HCT116 (cell line): ENCODE measurements at regions not wholly inside any gene's neighbourhood (a gene's known extent, or its start where the extent isn't known, plus 50 kb on each side); places are given as distances from the start of the nearest gene placed in this dataset.

Source experiments
- ATAC-seq: fragments of 200-7000 bp; cut with Tn5 transposase; 2 replicates; pipeline ENCODE4 v1.9.1; 2020; ENCODE audit warnings: mild to moderate bottlenecking, moderate library complexity
- BruUV-seq: library from RNA; stranded (reverse); fragments of 400-500 nt; replicated peaks from 2 replicates; lab custom pipeline; 2021; lab: Mats Ljungman, UMichigan
- CTCF ChIA-PET: fragments of 300-600 bp; sonication (Branson Sonifier 250); formaldehyde crosslinking; loops from one replicate; lab custom pipeline; 2021; ENCODE audit warnings: antibody characterized with exemption; lab: Charles Lee
- POLR2A ChIA-PET: fragments of 300-600, 350-600 bp; sonication (Branson Sonifier 250); formaldehyde crosslinking; loops from one replicate; lab custom pipeline; 2021; ENCODE audit warnings: antibody characterized with exemption; lab: Charles Lee
- RAD21 ChIA-PET, 2 experiments: fragments of 300-600 bp; sonication (Branson Sonifier 250); formaldehyde crosslinking; loops; one replicate each; lab custom pipeline; 2023; ENCODE audit warnings: low total read pairs in 2 of 2; ENCODE audit not compliant: uncharacterized antibody in 2 of 2, unreplicated experiment in 2 of 2, low non-redundant PET in 1 of 2; lab: Charles Lee
- DNase-seq: peaks from one replicate; pipeline ENCODE4 v3.0.0-alpha.2; 2010; ENCODE audit warnings: low read depth, low spot score
- H2AFZ ChIP-seq: fragments of 200-600 bp; shearing (Covaris generic), sonication (generic); 2 replicates; pipeline ENCODE4 v1.6.1; 2017; ENCODE audit warnings: low read depth, mixed run types, mixed read lengths, antibody characterized with exemption, low read length; ENCODE audit not compliant: poor library complexity, severe bottlenecking
- H3K27ac ChIP-seq: 2 replicates; pipeline ENCODE4 v1.5.1; 2012; ENCODE audit warnings: low read depth, low read length
- H3K27me3 ChIP-seq: fragments of 200-600 bp; sonication (generic); 2 replicates; pipeline ENCODE4 v1.6.1; 2016; ENCODE audit warnings: mixed run types, low read length, mixed read lengths; ENCODE audit not compliant: insufficient read depth
- H3K36me3 ChIP-seq, 2 experiments: fragments of 200-500 bp in 1 of 2; fragments of 200-600 bp in 1 of 2; sonication (Bioruptor generic) in 1 of 2; sonication (generic) in 1 of 2; 2 replicates each; pipeline versions ENCODE4 v1.5.1 to v1.6.1; 2014 to 2016; ENCODE audit warnings: low read length in 2 of 2, inconsistent platforms in 1 of 2, mixed read lengths in 1 of 2, mixed run types in 1 of 2; ENCODE audit not compliant: insufficient read depth in 2 of 2, control insufficient read depth in 1 of 2
- H3K4me1 ChIP-seq, 2 experiments: fragments of 200-600 bp in 1 of 2; sonication (generic) in 1 of 2; 2 replicates each; pipeline versions ENCODE4 v1.5.1 to v1.6.1; 2012 to 2017; ENCODE audit warnings: low read length in 2 of 2, inconsistent platforms in 1 of 2, mild to moderate bottlenecking in 1 of 2, mixed read lengths in 1 of 2, mixed run types in 1 of 2, moderate library complexity in 1 of 2; ENCODE audit not compliant: insufficient read depth in 2 of 2, control insufficient read depth in 1 of 2
- H3K4me2 ChIP-seq: fragments of 200-600 bp; sonication (generic); 2 replicates; pipeline ENCODE4 v1.6.1; 2017; ENCODE audit warnings: mixed run types, low read length, mixed read lengths
- H3K4me3 ChIP-seq, 2 experiments: fragments of 200-600 bp in 1 of 2; sonication (generic) in 1 of 2; replicated peaks in 1 of 2; 2 replicates each; pipeline ENCODE4 v1.5.1; 2011 to 2016; ENCODE audit warnings: low read length in 2 of 2, control low read depth in 1 of 2, low read depth in 1 of 2, mild to moderate bottlenecking in 1 of 2, mixed read lengths in 1 of 2, mixed run types in 1 of 2
- H3K79me2 ChIP-seq: fragments of 200-600 bp; sonication (generic); 2 replicates; pipeline ENCODE4 v1.6.1; 2017; ENCODE audit warnings: mild to moderate bottlenecking, mixed run types, low read length, moderate library complexity, mixed read lengths; ENCODE audit not compliant: insufficient read depth
- H3K9ac ChIP-seq: fragments of 200-600 bp; sonication (generic); 2 replicates; pipeline ENCODE4 v1.6.1; 2016; ENCODE audit warnings: low read length, mixed read lengths
- H3K9me2 ChIP-seq: fragments of 200-600 bp; sonication (generic), shearing (Covaris generic); 2 replicates; pipeline ENCODE4 v1.6.1; 2017; ENCODE audit warnings: mixed run types, mild to moderate bottlenecking, moderate library complexity; ENCODE audit not compliant: insufficient read depth
- H3K9me3 ChIP-seq, 2 experiments: fragments of 200-500 bp in 1 of 2; fragments of 200-600 bp in 1 of 2; sonication (Bioruptor generic) in 1 of 2; sonication (generic) in 1 of 2; 2 replicates each; pipeline ENCODE4 v1.6.1; 2014 to 2017; ENCODE audit warnings: low read length in 2 of 2, mixed read lengths in 2 of 2, inconsistent platforms in 1 of 2, low read depth in 1 of 2, mild to moderate bottlenecking in 1 of 2, mixed run types in 1 of 2, moderate library complexity in 1 of 2; ENCODE audit not compliant: control insufficient read depth in 1 of 2, insufficient read depth in 1 of 2
- H4K20me1 ChIP-seq: fragments of 200-600 bp; sonication (generic), shearing (Covaris generic); 2 replicates; pipeline ENCODE4 v1.6.1; 2017; ENCODE audit warnings: mixed run types, mild to moderate bottlenecking, moderate library complexity; ENCODE audit not compliant: insufficient read depth
- ATF3 ChIP-seq: IDR thresholded peaks from 2 replicates; pipeline ENCODE4 v1.6.1; 2012
- CBX3 ChIP-seq: IDR thresholded peaks from 2 replicates; pipeline ENCODE4 v1.6.1; 2012; ENCODE audit warnings: low read depth
- CTCF ChIP-seq, 3 experiments: fragments of 200-600 bp in 1 of 3; sonication (generic) in 1 of 3; IDR thresholded peaks in 2 of 3; conservative IDR thresholded peaks in 1 of 3; 2 replicates each; pipeline ENCODE4 v1.5.1; 2012 to 2017; ENCODE audit warnings: low read depth in 2 of 3, low read length in 2 of 3, antibody characterized with exemption in 1 of 3, borderline replicate concordance in 1 of 3, control low read depth in 1 of 3, mild to moderate bottlenecking in 1 of 3, mixed read lengths in 1 of 3, mixed run types in 1 of 3, moderate library complexity in 1 of 3; ENCODE audit not compliant: insufficient read depth in 1 of 3
- EZH2 ChIP-seq: fragments of 200-600 bp; sonication (generic); IDR thresholded peaks from 2 replicates; pipeline ENCODE4 v1.6.1; 2017; ENCODE audit warnings: antibody characterized with exemption, mixed run types
- FOSL1 ChIP-seq: IDR thresholded peaks from 2 replicates; pipeline ENCODE4 v1.6.1; 2012; ENCODE audit warnings: low read depth
- JUND ChIP-seq: IDR thresholded peaks from 2 replicates; pipeline ENCODE4 v1.6.1; 2012
- MAX ChIP-seq: IDR thresholded peaks from 2 replicates; pipeline ENCODE4 v1.6.1; 2012
- POLR2A ChIP-seq: IDR thresholded peaks from 2 replicates; pipeline ENCODE4 v1.7.0; 2011; ENCODE audit warnings: borderline replicate concordance; ENCODE audit not compliant: insufficient read depth, insufficient read length; ENCODE audit errors: extremely low read depth
- POLR2AphosphoS5 ChIP-seq: IDR thresholded peaks from 2 replicates; pipeline ENCODE4 v1.6.1; 2011; ENCODE audit warnings: mild to moderate bottlenecking, low read depth, low read length, moderate library complexity
- RAD21 ChIP-seq: IDR thresholded peaks from 2 replicates; pipeline ENCODE4 v1.6.1; 2012; ENCODE audit warnings: low read depth, mild to moderate bottlenecking
- SRF ChIP-seq: IDR thresholded peaks from 2 replicates; pipeline ENCODE4 v1.6.1; 2012; ENCODE audit warnings: low read depth
- TCF7L2 ChIP-seq: IDR thresholded peaks from 2 replicates; pipeline ENCODE4 v1.7.0; 2011; ENCODE audit warnings: borderline replicate concordance, inconsistent platforms; ENCODE audit not compliant: insufficient read depth, insufficient read length; ENCODE audit errors: extremely low read depth
- YY1 ChIP-seq: IDR thresholded peaks from 2 replicates; pipeline ENCODE4 v1.6.1; 2011; ENCODE audit warnings: low read length, low read depth, moderate library complexity, mild to moderate bottlenecking; ENCODE audit not compliant: insufficient replicate concordance; ENCODE audit errors: extremely low read depth
- ZNF274 ChIP-seq: fragments of 200-500 bp; sonication (Bioruptor generic); IDR thresholded peaks from 2 replicates; pipeline ENCODE4 v1.6.1; 2014; ENCODE audit warnings: mild to moderate bottlenecking, low read depth, low read length, inconsistent platforms
- intact Hi-C: fragments of 100-400 bp; cut with micrococcal nuclease; formaldehyde crosslinking; loops from 2 replicates; pipeline ENCODE4 v1.10.0; 2022

DNA sequence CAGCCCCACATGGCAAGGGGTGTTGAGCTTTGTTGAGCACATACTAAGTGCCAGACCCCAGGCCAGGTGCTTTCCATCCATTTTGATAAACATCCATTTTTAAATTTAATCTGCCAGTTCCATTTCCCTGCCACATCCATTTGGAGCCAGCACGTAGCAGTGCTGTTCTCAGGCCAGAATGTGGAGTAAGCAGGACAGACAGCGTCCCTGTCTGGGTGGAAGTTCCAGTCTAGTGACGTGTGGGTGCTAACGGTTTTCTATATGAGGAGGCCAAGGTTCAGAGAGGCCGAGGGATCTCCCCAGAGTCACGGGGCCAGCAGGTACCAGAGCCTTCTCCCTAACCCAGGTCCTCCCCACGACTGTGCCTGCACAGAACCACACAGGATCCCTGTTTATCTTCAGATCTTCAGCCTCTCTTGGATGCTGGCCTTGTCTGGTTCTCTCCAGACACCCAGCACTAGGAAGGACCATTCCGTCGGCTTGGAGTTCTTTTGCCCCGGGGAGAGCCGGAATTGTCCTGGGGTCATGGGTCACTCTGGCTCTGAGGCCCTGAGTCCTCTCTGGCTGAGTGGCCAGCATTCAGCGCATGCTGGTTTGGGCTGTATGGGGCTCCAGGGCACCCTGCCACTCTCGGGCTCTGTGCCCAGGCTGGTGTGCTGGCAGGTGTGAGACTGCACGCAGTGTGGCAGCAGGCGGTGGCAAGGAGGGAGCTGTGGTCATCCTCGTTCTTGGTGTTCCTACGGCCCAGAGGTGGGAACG is 63.6 kb upstream of the PPARA start:
- no TSS peak for BruUV-seq

More for the DNA sequence above, 63.6 kb upstream of the PPARA start:
- H3K27ac ChIP-seq = peak overlapping the region; percentile 100
- intact Hi-C loops = no loop called here
- H3K9ac ChIP-seq = peak overlapping the region; percentile 99
- TF ChIP-seq POLR2A (no peak), CTCF (IDR thresholded peaks at IDR 0.05 in 2 of 3, conservative IDR thresholded peaks at IDR 0.05 in 1 of 3; ENCODE audit: borderline replicate concordance in 1 of 3, insufficient read depth in 1 of 3, low read depth in 2 of 3, low read length in 2 of 3) (no peak), SRF (no peak), ZNF274 (no peak), POLR2AphosphoS5 (no peak), RAD21 (no peak), YY1 (no peak), FOSL1 (no peak), JUND (no peak), CBX3 (no peak), ATF3 (no peak), MAX (no peak), TCF7L2 (no peak), EZH2 (no peak)
- no peak overlapping the region for H2AFZ ChIP-seq
- H3K4me2 ChIP-seq = peak overlapping the region; percentile 99
- no peak for ATAC-seq
- POLR2A ChIA-PET = interaction anchor here (1.2 kb wide), 1 partner anchor 73 kb away, joined by 3 read pairs; no protein-coding TSS in a partner anchor
- H3K79me2 ChIP-seq = peaks cover 100% of the 10 kb centered on the region
- DNase-seq = no peak
- H3K4me1 ChIP-seq = peaks cover 42 to 68% of the 10 kb centered on the region in 2 experiments
- RAD21 ChIA-PET = no interaction called here
- H3K4me3 ChIP-seq = peak overlapping the region; percentile 64 to 68; a peak in 3 of 4 replicates
- H3K9me2 ChIP-seq = no peaks in the 10 kb centered on the region
- no peaks in the 10 kb centered on the region for H3K9me3 ChIP-seq
- CTCF ChIA-PET = interaction anchor here (3.1 kb wide), 1 partner anchor 80 kb away, joined by 17 read pairs; no protein-coding TSS in a partner anchor
- no peaks in the 10 kb centered on the region for H4K20me1 ChIP-seq
- peaks cover under 1 to 43% of the 10 kb centered on the region in 2 experiments; a peak in 3 of 4 replicates for H3K36me3 ChIP-seq
- H3K27me3 ChIP-seq = no peaks in the 10 kb centered on the region
